Naive thymus-derived CD4-positive, alpha-beta T cell (primary cell): ENCODE measurements at regions not wholly inside any gene's neighbourhood (a gene's known extent, or its start where the extent isn't known, plus 50 kb on each side); places are given as distances from the start of the nearest gene placed in this dataset.

Source experiments
- ATAC-seq: fragments of 150-1000 bp; cut with Tn5 transposase; 2 replicates; pipeline ENCODE4 v1.10.0; 2021; ENCODE audit warnings: mild to moderate bottlenecking, moderate library complexity
- CTCF ChIA-PET: fragments of 350-600 bp; sonication (Branson Sonifier 250); formaldehyde crosslinking; loops from one replicate; lab custom pipeline; 2021; ENCODE audit warnings: antibody characterized with exemption; lab: Charles Lee
- POLR2A ChIA-PET: fragments of 350-600 bp; sonication (Branson Sonifier 250); formaldehyde crosslinking; loops from one replicate; lab custom pipeline; 2021; ENCODE audit warnings: antibody characterized with exemption, inconsistent platforms; lab: Charles Lee
- DNase-seq, 9 donors: peaks; one replicate each; pipeline versions ENCODE4 v3.0.0 to v3.0.0-alpha.2; 2020 to 2022; ENCODE audit warnings: mixed read lengths in 1 of 9
- H3K27ac ChIP-seq: one replicate; pipeline ENCODE4 v1.7.0; 2013; ENCODE audit warnings: mild to moderate bottlenecking, low read depth, low read length, moderate library complexity
- H3K27me3 ChIP-seq, 2 donors: one replicate each; pipeline ENCODE4 v1.7.0; 2013; ENCODE audit warnings: low read length in 2 of 2, mild to moderate bottlenecking in 2 of 2, moderate library complexity in 2 of 2; ENCODE audit not compliant: control insufficient read depth in 2 of 2, insufficient read depth in 2 of 2
- H3K36me3 ChIP-seq, 3 experiments: 1 replicate in 2 of 3; 2 replicates in 1 of 3; pipeline ENCODE4 v1.7.0; 2013; ENCODE audit warnings: low read length in 3 of 3, mild to moderate bottlenecking in 3 of 3, moderate library complexity in 1 of 3; ENCODE audit not compliant: insufficient read depth in 3 of 3, control insufficient read depth in 2 of 3
- H3K4me1 ChIP-seq, 2 donors: one replicate each; pipeline ENCODE4 v1.7.0; 2013; ENCODE audit warnings: low read length in 2 of 2, mild to moderate bottlenecking in 2 of 2, moderate library complexity in 1 of 2; ENCODE audit not compliant: control insufficient read depth in 2 of 2, insufficient read depth in 2 of 2
- H3K4me3 ChIP-seq: 2 replicates; pipeline ENCODE4 v1.7.0; 2013; ENCODE audit warnings: mild to moderate bottlenecking, low read length
- H3K9me3 ChIP-seq, 3 experiments: 1 replicate in 2 of 3; 2 replicates in 1 of 3; pipeline ENCODE4 v1.7.0; 2013; ENCODE audit warnings: low read length in 3 of 3; ENCODE audit not compliant: control insufficient read depth in 2 of 3
- H3K27ac Mint-ChIP-seq, 9 donors: one replicate each; pipeline ENCODE4 v1.8.0; 2020 to 2022; ENCODE audit warnings: mixed read lengths in 9 of 9, mild to moderate bottlenecking in 8 of 9, moderate library complexity in 5 of 9, inconsistent platforms in 2 of 9
- H3K27me3 Mint-ChIP-seq, 5 donors: one replicate each; pipeline ENCODE4 v1.8.0; 2021 to 2022; ENCODE audit warnings: mixed read lengths in 5 of 5, mild to moderate bottlenecking in 1 of 5
- H3K36me3 Mint-ChIP-seq, 5 donors: one replicate each; pipeline ENCODE4 v1.8.0; 2020 to 2022; ENCODE audit warnings: mixed read lengths in 5 of 5, mild to moderate bottlenecking in 3 of 5, inconsistent platforms in 1 of 5
- H3K4me1 Mint-ChIP-seq, 7 donors: one replicate each; pipeline ENCODE4 v1.8.0; 2020 to 2022; ENCODE audit warnings: mixed read lengths in 7 of 7, mild to moderate bottlenecking in 3 of 7, inconsistent platforms in 1 of 7
- H3K4me3 Mint-ChIP-seq, 10 donors: one replicate each; pipeline ENCODE4 v1.8.0; 2020 to 2022; ENCODE audit warnings: mild to moderate bottlenecking in 10 of 10, mixed read lengths in 10 of 10, moderate library complexity in 6 of 10, inconsistent platforms in 2 of 10
- H3K9me3 Mint-ChIP-seq, 11 donors: one replicate each; pipeline ENCODE4 v1.8.0; 2020 to 2022; ENCODE audit warnings: mixed read lengths in 11 of 11, mild to moderate bottlenecking in 4 of 11, inconsistent platforms in 1 of 11, moderate library complexity in 1 of 11
- intact Hi-C, 2 donors: fragments of 100-400 bp; cut with micrococcal nuclease; formaldehyde crosslinking; loops; one replicate each; pipeline ENCODE4 v1.15.1; 2023

- H3K36me3 Mint-ChIP-seq: peaks cover 0 to 15% (median 0%) of the 10 kb centered on the region in 5 donors
- no peak for DNase-seq
Measured at GRCh38 chr4:143784567-143784966, 84.1 kb upstream of the FREM3 start.

DNA sequence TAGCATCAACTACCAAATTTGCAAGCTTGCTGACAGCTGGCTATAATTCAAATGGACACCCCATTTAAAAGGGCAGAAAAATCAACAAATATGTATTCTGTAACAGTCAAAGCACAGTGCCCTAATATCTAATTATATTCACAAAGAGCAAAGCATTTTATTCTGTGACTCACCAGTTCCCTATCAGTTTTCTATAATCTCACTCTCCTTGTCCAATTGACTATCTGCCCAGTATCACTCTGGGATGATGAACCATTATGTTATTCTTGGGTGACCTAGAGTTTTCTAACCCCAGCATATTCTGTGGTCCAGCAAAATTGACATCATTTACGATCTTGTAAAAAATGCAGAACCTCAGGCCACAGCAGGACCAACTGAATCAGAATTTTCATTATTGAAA is 82.0 kb upstream of the FREM3 start:
- H3K36me3 Mint-ChIP-seq: peaks cover 0 to 15% (median 0%) of the 10 kb centered on the region in 5 donors
- no peak overlapping the region for H3K4me3 Mint-ChIP-seq
- H3K27me3 ChIP-seq: no peaks in the 10 kb centered on the region
- no peaks in the 10 kb centered on the region for H3K36me3 ChIP-seq
- ChIA-PET CTCF (no interaction called here), POLR2A (no interaction called here)
- H3K4me3 ChIP-seq: no peak overlapping the region
- H3K9me3 Mint-ChIP-seq: peaks cover 0 to 28% (median 10%) of the 10 kb centered on the region in 11 donors
- DNase-seq: no peak
- peaks cover 0 to 9% (median 0%) of the 10 kb centered on the region in 3 experiments for H3K9me3 ChIP-seq
- no peaks in the 10 kb centered on the region for H3K4me1 ChIP-seq
- no peak for ATAC-seq
- H3K27ac Mint-ChIP-seq: no peak overlapping the region
- peaks cover 0 to 10% (median 0%) of the 10 kb centered on the region in 5 donors for H3K27me3 Mint-ChIP-seq
- intact Hi-C loops: no loop called here
- H3K27ac ChIP-seq: no peak overlapping the region
- H3K4me1 Mint-ChIP-seq: no peaks in the 10 kb centered on the region

More at GRCh38 chr4:143784567-143784966, 84.1 kb upstream of the FREM3 start:
- Histone ChIP-seq H3K9me3 (peaks cover 0 to 9% (median 0%) of the 10 kb centered on the region in 3 experiments), H3K27ac (no peak overlapping the region), H3K4me1 (no peaks in the 10 kb centered on the region), H3K4me3 (no peak overlapping the region), H3K27me3 (no peaks in the 10 kb centered on the region), H3K36me3 (no peaks in the 10 kb centered on the region)
- Mint-ChIP-seq H3K27me3 (peaks cover 0 to 19% (median 0%) of the 10 kb centered on the region in 5 donors), H3K9me3 (peaks cover 0 to 28% (median 10%) of the 10 kb centered on the region in 11 donors), H3K4me3 (no peak overlapping the region), H3K4me1 (peaks cover 0 to 6% (median 0%) of the 10 kb centered on the region in 7 donors), H3K27ac (no peak overlapping the region)
- intact Hi-C loops: no loop called here
- ChIA-PET CTCF (no interaction called here), POLR2A (no interaction called here)
- ATAC-seq: no peak

DNA sequence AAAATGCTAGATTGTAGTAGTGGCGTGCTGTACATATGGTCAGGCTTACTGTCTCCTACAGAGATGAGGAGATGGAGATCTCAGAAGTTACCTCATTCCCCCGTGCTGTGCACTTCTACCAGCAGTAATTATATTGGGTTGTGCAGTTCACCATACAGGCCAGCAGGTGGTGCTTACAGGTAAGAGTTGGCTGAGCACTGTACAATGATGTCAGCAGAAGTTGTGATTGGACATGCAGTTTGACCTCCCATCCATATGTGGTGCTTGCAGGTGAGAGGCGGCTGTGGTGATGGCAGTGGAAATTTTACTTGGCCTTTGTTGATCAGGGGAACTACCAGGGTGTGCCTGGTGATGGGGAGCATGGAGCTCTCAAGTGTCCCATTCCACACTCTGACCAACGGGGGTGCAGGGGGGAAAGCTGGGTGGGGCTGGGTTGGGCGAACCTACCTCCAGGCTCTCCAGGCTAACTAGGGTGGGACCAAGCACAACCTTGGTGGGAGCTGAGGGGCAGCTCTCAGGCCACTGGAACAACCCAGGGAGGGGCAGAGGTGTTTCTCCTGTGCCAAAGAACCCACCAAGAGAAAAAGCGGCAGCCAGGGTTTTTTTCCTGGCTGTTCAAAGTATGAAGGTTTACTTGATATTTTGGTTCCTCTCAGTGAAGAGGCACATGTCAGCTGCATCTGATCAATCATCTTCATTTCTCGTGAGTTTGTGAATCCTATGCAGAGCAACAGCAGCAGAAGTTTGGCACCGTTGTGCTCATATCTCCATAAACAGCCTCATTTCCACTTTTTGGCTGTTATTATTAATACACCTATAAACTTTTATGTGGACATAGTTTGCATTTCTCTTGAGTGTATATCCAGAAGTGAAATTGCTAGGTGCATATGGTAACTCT is 73.8 kb upstream of the FREM3 start:
- intact Hi-C loops: loop anchor here (2.0 to 10.0 kb wide), 3 partner anchors 131 to 251 kb away; partner anchors contain the start of gene GYPE (in 1 of the 2)

DNA sequence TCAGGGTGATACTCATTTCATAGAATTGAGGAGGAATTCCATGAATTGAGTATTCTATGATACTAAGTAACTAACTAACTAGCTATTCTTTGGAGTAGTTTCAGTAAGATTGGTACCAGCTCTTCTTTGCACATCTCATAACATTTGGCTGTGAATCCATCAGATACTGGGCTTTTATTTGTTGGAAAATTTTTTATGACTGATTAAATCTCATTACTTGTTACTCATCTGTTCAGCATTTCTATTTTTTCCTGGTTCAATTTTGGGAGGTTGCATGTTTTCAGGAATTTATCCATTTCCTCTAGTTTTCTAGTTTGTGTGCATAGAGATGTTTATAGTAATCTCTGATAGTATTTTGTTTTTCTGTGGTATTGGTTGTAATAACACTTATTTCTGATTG is 70.8 kb upstream of the FREM3 start:
- POLR2A ChIA-PET: no interaction called here
- CTCF ChIA-PET: no interaction called here
- no peak overlapping the region for H3K27ac Mint-ChIP-seq
- Histone ChIP-seq H3K27ac (no peak overlapping the region), H3K27me3 (no peaks in the 10 kb centered on the region), H3K4me3 (no peak overlapping the region), H3K9me3 (no peaks in the 10 kb centered on the region), H3K36me3 (no peaks in the 10 kb centered on the region), H3K4me1 (no peaks in the 10 kb centered on the region)
- intact Hi-C loops: loop anchor here (10.0 kb wide), 2 partner anchors 134 to 254 kb away; partner anchors contain the start of gene GYPE (in 1 of the 2)
- DNase-seq: no peak
- peaks cover 0 to 12% (median 0%) of the 10 kb centered on the region in 5 donors for H3K27me3 Mint-ChIP-seq
- peaks cover 0 to 3% (median 0%) of the 10 kb centered on the region in 7 donors for H3K4me1 Mint-ChIP-seq
- H3K4me3 Mint-ChIP-seq: no peak overlapping the region
- no peaks in the 10 kb centered on the region for H3K36me3 Mint-ChIP-seq
- peaks cover 0 to 8% (median 1%) of the 10 kb centered on the region in 11 donors for H3K9me3 Mint-ChIP-seq
- ATAC-seq: no peak

More for the DNA sequence above, 73.8 kb upstream of the FREM3 start:
- Histone ChIP-seq H3K4me3 (no peak overlapping the region), H3K27me3 (no peaks in the 10 kb centered on the region), H3K36me3 (no peaks in the 10 kb centered on the region), H3K4me1 (no peaks in the 10 kb centered on the region), H3K27ac (no peak overlapping the region), H3K9me3 (no peaks in the 10 kb centered on the region)
- ChIA-PET POLR2A (no interaction called here), CTCF (no interaction called here)
- no peaks in the 10 kb centered on the region for H3K36me3 Mint-ChIP-seq
- no peak overlapping the region for H3K4me3 Mint-ChIP-seq
- H3K9me3 Mint-ChIP-seq: peaks cover 0 to 8% (median 1%) of the 10 kb centered on the region in 11 donors
- DNase-seq (peak in 5 of 9 donors; percentile 16 to 37 (median 22)), ATAC-seq (peak; percentile 75)
- H3K4me1 Mint-ChIP-seq: peaks cover 0 to 3% (median 0%) of the 10 kb centered on the region in 7 donors
- no peak overlapping the region for H3K27ac Mint-ChIP-seq
- peaks cover 0 to 12% (median 0%) of the 10 kb centered on the region in 5 donors for H3K27me3 Mint-ChIP-seq

DNA sequence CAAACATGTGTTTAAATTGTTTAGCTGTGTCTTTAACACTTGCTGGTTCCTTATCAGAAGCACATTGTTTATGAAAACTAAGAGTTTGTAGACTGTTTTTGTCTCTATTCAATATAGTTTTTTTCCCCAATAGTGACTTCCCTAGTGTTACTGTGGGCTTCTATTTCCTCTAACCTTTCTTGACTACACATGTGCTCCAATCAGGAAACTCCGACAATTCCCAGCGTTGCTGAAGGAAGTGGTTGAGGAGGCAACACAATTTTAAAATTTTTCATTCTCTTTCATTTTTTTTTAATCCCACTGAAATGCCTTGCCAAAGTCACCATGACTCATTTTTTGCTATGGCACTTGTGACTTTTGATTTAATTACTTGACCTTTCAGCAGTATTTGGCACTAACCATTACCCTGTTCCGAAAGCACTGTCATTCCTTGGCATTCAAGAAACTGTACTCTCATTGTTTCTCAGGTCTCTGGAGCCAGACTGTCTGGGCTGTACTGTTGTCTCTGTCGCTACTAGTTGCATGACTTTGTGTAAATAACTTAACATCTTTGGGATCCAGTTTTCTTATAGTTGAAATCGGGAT is 67.6 kb upstream of the FREM3 start:
- DNase-seq (no peak), ATAC-seq (no peak)
- Histone ChIP-seq H3K9me3 (no peaks in the 10 kb centered on the region), H3K4me3 (no peak overlapping the region), H3K4me1 (no peaks in the 10 kb centered on the region), H3K36me3 (no peaks in the 10 kb centered on the region), H3K27ac (no peak overlapping the region), H3K27me3 (no peaks in the 10 kb centered on the region)
- H3K9me3 Mint-ChIP-seq: peaks cover 0 to 2% (median 0%) of the 10 kb centered on the region in 11 donors
- H3K27ac Mint-ChIP-seq: no peak overlapping the region
- intact Hi-C loops: no loop called here
- ChIA-PET CTCF (no interaction called here), POLR2A (no interaction called here)
- H3K27me3 Mint-ChIP-seq: peaks cover 0 to 6% (median 2%) of the 10 kb centered on the region in 5 donors
- H3K36me3 Mint-ChIP-seq: no peaks in the 10 kb centered on the region
- no peak overlapping the region for H3K4me3 Mint-ChIP-seq
- H3K4me1 Mint-ChIP-seq: no peaks in the 10 kb centered on the region

- Histone ChIP-seq H3K4me1 (no peaks in the 10 kb centered on the region), H3K27me3 (no peaks in the 10 kb centered on the region), H3K27ac (no peak overlapping the region), H3K9me3 (no peaks in the 10 kb centered on the region), H3K4me3 (no peak overlapping the region), H3K36me3 (no peaks in the 10 kb centered on the region)
- peaks cover 0 to 7% (median 0%) of the 10 kb centered on the region in 5 donors for H3K36me3 Mint-ChIP-seq
- POLR2A ChIA-PET: no interaction called here
- intact Hi-C loops: no loop called here
- H3K4me1 Mint-ChIP-seq: no peaks in the 10 kb centered on the region
- H3K4me3 Mint-ChIP-seq: no peak overlapping the region
- CTCF ChIA-PET: no interaction called here
- ATAC-seq (no peak), DNase-seq (no peak)
- no peaks in the 10 kb centered on the region for H3K9me3 Mint-ChIP-seq
- peaks cover 0 to 2% (median 0%) of the 10 kb centered on the region in 5 donors for H3K27me3 Mint-ChIP-seq
- H3K27ac Mint-ChIP-seq: no peak overlapping the region
Measured at GRCh38 chr4:143763587-143763986, 63.1 kb upstream of the FREM3 start.
